Pulmonary artery endothelial cell (primary cell): ENCODE measurements at regions not wholly inside any gene's neighbourhood (a gene's known extent, or its start where the extent isn't known, plus 50 kb on each side); places are given as distances from the start of the nearest gene placed in this dataset.
"Not testable (repeated sequence)": the region's sequence is repeated elsewhere in the genome, so short reads cannot be mapped to it uniquely, and the experiment has no call there.

Source experiments
- DNase-seq: peaks from one replicate; pipeline ENCODE4 v3.0.0-alpha.2; 2011; ENCODE audit warnings: low read depth, low spot score

GRCh38 chr6:105545228-105545920 lies 142.5 kb upstream of the PREP start:
- DNase-seq: no peak

DNA sequence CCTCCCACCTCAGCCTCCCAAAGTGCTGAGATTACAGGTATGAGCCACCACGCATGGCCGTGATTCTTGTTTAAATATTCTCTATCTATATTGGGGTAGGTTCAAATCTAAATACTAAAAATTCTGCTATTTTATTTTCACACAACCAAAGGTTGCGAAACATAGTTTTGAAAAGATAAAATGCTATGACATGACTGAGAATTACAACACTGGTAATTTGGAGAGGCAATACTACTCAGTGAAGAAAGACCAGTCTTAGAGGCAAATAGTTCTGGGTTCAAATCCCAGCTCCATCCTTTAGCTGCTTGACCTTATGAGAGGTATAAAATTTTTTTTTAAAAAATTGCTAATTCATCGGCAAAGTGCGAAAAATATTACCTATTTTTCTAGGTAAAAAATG lies 137.0 kb upstream of the PREP start:
- DNase-seq: no peak

GRCh38 chr6:105537981-105538578 lies 135.2 kb upstream of the PREP start:
- DNase-seq: no peak

GRCh38 chr6:105536961-105537360 lies 134.1 kb upstream of the PREP start:
- DNase-seq: no peak

GRCh38 chr6:105533301-105533700 lies 130.4 kb upstream of the PREP start:
- DNase-seq: no peak

DNA sequence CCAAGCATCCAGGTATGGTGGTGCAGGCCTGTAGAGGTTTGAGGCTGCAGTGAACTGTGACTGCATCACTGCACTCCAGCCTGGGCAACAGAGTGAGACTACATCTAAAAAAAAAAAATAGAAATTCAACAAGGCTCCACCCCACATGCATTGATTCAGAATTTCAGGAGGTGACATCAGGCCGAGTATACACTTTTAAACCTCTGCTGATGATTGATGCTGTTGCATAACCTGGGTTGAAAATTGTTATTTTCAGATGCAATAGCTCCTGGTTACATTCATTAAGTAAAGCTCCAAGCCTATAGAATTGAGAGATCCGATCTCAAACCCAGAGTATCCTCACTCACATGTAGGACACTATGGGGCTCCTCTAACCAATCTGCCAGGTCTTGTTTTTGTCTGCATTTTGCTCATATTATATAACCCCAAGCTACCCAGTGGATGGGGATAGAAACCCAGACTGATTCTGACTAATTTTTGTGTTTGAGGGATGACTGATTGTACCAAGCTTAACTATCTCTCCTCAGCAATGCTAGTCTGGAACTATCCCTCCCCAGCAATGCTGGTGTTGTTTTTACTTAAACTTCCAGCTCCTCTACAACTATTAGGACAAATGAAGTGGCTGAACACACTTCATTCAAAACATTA lies 123.5 kb upstream of the PREP start:
- DNase-seq: no peak

DNA sequence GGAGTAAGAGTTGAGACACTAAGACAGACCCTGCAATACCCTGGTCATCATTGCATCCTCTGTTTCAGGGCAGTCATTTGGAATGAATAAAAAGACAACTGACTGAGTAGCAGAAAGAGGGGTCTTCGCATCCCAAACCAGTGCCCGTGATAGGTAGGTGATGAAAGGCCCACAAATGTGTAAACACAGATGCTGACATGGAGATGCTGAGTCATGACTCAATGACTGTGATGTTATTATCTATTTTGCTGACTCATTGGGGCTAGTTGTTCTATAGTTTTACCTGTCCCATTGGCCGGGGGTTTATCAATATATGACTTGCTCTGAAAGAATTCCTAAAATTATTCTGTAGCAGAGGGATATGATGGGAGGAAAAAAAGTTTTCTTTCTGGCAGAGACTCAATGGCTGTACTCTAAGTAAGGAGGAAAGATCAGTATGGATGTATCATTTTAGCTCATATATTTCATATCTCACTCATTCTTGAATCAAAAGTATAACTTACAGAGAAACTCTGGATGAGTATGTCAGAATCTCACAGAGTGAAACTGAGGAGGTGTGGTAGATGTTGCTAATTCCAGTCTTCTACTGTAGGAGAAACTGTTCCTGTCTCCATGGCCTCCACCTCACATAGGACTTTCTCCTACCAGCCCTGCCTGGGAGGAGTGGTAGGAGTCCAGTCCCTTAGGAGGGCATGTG lies 119.9 kb upstream of the PREP start:
- no peak for DNase-seq

- DNase-seq: no peak
Measured at GRCh38 chr6:105519954-105520353, 117.1 kb upstream of the PREP start.

- not testable (repeated sequence) for DNase-seq
Measured at GRCh38 chr6:105518993-105519392, 116.1 kb upstream of the PREP start.

DNA sequence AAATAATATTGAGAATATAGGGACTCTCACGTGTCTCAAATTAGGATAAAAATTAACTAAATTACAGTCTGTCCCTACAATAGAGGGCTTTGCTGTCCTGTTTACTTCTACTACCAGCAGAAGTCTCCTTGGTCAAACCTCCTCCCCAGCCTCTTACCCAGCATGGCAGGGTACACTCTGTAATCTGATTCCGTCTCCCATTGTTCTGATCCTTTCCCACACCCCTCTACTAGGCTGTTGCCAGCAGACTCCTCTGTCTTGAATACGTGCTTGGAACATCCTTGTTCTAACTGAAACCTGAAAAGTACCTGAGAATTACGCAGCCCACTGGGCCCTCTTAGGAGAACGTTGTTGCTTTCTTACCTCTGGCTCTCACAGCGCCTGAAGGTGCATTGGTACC lies 112.2 kb upstream of the PREP start:
- DNase-seq: no peak

GRCh38 chr6:105514306-105514705 lies 111.4 kb upstream of the PREP start:
- no peak for DNase-seq

DNA sequence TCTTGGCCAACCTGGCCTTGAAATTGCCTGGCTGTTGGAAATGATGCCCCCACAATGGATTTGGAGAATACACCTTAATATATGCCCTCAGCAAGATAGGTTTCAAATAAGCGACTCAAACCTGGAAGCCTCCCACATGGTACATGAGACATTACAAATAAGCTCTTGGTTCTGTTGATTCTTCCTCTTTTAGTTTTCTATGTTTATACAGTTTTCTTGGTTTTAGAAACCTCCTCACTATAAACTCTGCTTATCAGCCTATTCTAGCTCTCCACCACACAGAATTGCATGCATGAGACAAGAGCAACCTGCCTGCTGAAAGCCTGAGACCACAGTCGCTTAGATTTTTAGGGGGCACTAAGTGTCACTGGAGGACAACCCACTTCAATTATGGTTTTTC lies 108.8 kb upstream of the PREP start:
- DNase-seq: no peak

DNA sequence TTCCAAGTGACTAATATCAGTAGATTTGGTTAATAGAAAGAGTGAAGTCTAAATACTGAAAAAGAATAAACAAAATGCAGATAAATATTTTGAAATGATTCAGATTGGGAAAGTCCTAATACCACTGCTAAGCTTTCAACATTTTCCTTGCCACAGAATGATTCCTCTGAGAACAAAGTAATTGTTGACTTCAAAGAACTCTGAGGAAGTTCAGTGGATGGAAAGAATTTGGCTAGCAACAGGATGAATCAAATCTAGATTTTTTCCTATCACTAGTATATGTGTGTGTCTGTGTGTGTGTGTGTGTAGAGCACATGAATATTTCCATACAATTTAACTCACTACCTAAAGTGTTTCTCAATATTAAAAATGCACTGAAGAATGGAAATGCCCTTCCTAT lies 107.9 kb upstream of the PREP start:
- DNase-seq: no peak

DNA sequence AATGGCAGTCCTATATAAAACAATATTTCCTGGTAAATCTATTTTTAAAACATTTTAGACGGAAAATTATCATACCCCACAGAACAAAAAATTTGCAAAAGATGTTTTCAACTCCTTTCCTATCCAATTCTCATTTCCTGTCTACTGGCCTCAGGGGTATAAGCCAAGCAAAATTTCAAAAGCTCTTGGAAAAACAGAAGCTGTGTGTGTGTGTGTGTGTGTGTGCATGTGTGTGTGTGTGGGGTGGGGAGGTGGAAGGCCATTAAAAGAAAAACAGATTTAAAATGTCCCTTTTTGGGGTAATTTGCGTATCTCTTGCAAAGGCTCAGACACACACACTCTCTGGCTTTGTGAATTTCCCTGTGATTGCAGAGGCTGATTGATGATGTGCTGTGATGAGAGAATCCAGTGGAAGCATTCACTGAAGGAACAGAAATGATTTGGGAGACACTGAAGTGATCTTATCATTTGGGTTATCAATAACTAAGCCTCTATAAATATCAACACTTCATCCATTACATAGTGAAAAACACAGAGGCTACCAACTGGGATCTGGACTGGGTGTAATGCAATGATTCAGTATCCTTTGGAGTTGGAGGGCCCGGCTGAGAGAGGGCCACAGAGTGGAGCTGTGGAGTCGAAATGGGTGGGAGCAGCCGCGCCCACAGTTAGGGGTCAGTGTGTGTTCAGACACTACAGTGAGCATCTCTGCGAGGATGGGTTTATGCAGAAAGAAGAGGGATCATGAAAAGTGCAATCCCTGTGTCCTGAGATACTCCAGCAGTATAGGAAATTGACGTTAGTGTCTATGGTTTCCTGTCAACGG lies 106.8 kb upstream of the PREP start:
- no peak for DNase-seq

DNA sequence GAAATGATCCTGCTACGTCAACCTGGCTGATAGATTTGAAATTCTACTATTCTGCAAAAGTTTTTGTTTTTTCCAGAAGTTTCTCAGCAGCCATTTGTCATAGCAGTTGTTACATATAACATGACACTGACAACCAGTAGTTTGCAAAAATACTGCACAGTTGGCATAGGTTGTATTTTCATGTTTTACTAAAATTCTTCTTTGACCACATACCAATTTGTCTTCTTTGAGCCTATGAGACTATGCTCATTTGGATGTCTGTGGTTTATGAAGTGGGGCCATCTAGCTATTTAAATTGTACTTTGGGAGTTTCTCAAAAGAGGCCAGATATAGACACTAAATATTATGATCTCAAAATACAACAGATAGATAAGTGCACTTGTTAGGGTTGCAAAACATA lies 104.9 kb upstream of the PREP start:
- no peak for DNase-seq

DNA sequence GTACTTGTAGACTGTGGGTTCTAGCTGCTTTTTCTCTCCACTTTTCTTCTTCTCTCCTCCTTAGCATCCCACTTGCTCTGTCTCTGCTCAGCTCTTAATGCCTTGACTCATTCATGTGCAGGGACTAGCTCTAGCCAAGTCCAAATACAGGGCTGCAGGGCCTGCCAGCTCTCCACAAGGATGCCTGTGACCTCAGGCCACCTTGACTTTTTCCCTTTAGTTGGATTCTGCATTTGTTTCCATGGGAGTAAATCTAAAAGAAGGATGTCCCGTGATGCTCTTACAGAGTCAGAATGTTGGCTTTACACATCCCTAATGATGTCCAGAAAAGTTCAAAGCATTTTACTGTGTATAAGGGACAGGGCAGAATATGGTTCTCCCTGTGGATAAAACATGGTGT lies 101.8 kb upstream of the PREP start:
- no peak for DNase-seq

DNA sequence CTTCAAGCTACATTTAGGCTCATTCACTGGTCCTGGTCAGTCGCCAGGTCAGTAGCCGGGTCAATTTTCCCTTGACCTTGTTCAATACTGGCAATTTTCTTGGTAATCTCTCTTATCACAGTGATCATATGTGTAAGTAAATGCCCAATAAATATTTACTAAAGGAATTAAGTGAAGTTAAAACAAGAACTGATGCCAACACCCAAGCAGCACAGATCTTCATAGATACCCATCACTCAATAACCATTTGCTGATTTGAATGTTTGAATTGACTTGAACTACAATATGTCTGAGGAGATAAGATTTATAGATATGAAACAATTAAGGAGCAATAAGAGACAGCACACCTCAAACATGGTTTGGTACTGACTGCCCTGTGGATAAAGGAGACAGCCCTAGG lies 100.8 kb upstream of the PREP start:
- no peak for DNase-seq

DNA sequence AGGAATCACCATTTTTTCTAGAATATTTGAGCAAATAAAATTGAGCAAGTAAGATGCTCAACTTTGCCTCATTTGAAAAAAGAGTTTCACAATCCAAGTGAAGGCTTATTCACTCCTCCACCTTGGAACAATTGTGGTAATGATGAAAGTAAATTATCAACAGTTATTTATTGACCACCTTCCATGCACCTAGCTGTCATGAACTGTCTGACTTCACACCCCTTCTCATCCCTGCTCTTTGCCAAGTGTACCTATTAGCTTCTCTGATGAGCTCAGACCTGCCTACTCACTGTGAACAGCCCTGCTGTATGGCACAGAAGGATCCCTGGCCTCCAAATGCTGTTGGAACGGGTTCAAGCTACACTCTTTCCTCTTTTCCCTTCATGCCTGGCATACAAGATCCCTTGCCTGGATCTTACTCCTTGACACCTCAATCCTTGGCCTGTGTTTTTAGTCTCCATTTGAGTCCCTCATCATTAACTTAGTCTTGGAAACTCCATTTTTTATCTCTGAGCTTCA lies 99.0 kb upstream of the PREP start:
- no peak for DNase-seq

- DNase-seq: no peak
Measured at GRCh38 chr6:105501246-105501645, 98.4 kb upstream of the PREP start.

- no peak for DNase-seq
Measured at GRCh38 chr6:105500693-105501092, 97.8 kb upstream of the PREP start.

DNA sequence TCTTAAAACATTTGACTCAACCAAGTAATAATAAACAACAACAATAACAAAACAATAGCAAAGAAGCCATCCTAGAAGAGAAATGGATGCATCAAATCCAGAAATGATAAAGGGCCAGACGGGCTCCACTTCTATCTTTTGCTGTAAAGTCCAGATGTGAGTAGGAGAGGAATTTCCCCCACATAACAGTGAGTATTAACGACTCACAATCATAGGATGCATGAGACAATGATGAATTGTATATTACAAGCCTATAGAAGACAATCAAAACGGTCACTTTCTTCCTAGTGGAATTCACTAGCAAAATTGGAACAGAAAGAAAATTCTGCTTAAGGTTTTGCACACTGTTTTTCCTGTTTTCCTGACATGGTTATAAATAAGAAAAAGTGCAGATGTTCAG lies 97.0 kb upstream of the PREP start:
- DNase-seq: no peak
